Stomach (tissue), 4 donors: ENCODE measurements at regions not wholly inside any gene's neighbourhood (a gene's known extent, or its start where the extent isn't known, plus 50 kb on each side); places are given as distances from the start of the nearest gene placed in this dataset.

Experiments used
- CTCF ChIP-seq, 7 experiments: fragments of 450-650 bp in 4 of 7; fragments of 200-600 bp in 3 of 7; sonication (generic) in 3 of 7; IDR thresholded peaks; one replicate each; pipeline ENCODE4 v1.5.1; 2016 to 2019; ENCODE audit warnings: antibody characterized with exemption in 7 of 7, control low read depth in 2 of 7, mild to moderate bottlenecking in 1 of 7
- EP300 ChIP-seq: sonication (generic); formaldehyde crosslinking; IDR thresholded peaks from one replicate; pipeline ENCODE4 v1.6.1; 2017; ENCODE audit warnings: antibody characterized with exemption
- POLR2AphosphoS5 ChIP-seq, 3 donors: sonication (generic); formaldehyde crosslinking; IDR thresholded peaks; one replicate each; pipeline ENCODE4 v1.6.1; 2016; ENCODE audit warnings: antibody characterized with exemption in 3 of 3

GRCh38 chr6:126891158-126891557 lies 227.3 kb upstream of the RSPO3 start:
- TF ChIP-seq CTCF (IDR thresholded peaks at IDR 0.05) (no peak), EP300 (no peak), POLR2AphosphoS5 (IDR thresholded peaks at IDR 0.05) (no peak)
